ENCODE measurements at regions not wholly inside any gene's neighbourhood (a gene's known extent, or its start where the extent isn't known, plus 50 kb on each side); places are given as distances from the start of the nearest gene placed in this dataset.

- TF ChIP-seq, protein P1, sequence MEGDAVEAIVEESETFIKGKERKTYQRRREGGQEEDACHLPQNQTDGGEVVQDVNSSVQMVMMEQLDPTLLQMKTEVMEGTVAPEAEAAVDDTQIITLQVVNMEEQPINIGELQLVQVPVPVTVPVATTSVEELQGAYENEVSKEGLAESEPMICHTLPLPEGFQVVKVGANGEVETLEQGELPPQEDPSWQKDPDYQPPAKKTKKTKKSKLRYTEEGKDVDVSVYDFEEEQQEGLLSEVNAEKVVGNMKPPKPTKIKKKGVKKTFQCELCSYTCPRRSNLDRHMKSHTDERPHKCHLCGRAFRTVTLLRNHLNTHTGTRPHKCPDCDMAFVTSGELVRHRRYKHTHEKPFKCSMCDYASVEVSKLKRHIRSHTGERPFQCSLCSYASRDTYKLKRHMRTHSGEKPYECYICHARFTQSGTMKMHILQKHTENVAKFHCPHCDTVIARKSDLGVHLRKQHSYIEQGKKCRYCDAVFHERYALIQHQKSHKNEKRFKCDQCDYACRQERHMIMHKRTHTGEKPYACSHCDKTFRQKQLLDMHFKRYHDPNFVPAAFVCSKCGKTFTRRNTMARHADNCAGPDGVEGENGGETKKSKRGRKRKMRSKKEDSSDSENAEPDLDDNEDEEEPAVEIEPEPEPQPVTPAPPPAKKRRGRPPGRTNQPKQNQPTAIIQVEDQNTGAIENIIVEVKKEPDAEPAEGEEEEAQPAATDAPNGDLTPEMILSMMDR (IDR thresholded peaks at IDR 0.05; ENCODE audit: extremely low read depth, insufficient read depth, missing control alignments): no peak
- DNase-seq (ENCODE audit: low spot score): no peak
- in situ Hi-C loops (cut with MboI; ENCODE audit: low pct_unique_long_range_greater_than_20kb, low sequenced_read_pairs, unreplicated experiment): no loop called here
Measured at GRCh38 chr16:26992666-26993349, 73.9 kb upstream of the C16orf82 start.

DNA sequence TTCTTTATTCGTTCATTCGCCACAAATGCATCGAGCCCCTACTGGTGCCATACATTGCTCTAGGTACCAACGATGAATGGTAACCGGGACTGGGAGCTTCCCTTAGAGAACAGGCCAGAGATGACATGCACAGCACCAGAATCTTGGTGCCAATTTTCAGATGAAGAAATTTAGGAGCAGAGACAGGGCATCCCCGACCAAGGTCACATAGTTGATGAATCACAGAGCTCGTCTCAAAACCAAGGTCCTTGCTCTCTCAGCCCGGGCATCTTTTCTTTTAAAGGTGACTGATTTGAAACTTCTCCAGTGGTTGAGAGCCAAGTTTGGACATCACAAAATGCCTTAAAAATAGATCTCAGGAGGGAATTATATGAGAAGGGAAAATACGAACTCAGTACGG lies 73.2 kb upstream of the C16orf82 start:
- in situ Hi-C loops (cut with MboI; ENCODE audit: low pct_unique_long_range_greater_than_20kb, low sequenced_read_pairs, unreplicated experiment): no loop called here
- TF ChIP-seq, protein P1 (IDR thresholded peaks at IDR 0.05; ENCODE audit: extremely low read depth, insufficient read depth, missing control alignments): no peak
- no peak for DNase-seq (ENCODE audit: low spot score)

- TF ChIP-seq, protein P1 (IDR thresholded peaks at IDR 0.05; ENCODE audit: extremely low read depth, insufficient read depth, missing control alignments): no peak
Measured at GRCh38 chr16:26993963-26994362, 72.8 kb upstream of the C16orf82 start.

GRCh38 chr16:26995522-26995921 lies 71.2 kb upstream of the C16orf82 start:
- in situ Hi-C loops (cut with MboI; ENCODE audit: low pct_unique_long_range_greater_than_20kb, low sequenced_read_pairs, unreplicated experiment): no loop called here
- TF ChIP-seq, protein P1 (IDR thresholded peaks at IDR 0.05; ENCODE audit: extremely low read depth, insufficient read depth, missing control alignments): no peak
- no peak for DNase-seq (ENCODE audit: low spot score)

More at GRCh38 chr16:26993963-26994362, 72.8 kb upstream of the C16orf82 start:
- in situ Hi-C loops (cut with MboI; ENCODE audit: low pct_unique_long_range_greater_than_20kb, low sequenced_read_pairs, unreplicated experiment): no loop called here
- no peak for DNase-seq (ENCODE audit: low spot score)

DNA sequence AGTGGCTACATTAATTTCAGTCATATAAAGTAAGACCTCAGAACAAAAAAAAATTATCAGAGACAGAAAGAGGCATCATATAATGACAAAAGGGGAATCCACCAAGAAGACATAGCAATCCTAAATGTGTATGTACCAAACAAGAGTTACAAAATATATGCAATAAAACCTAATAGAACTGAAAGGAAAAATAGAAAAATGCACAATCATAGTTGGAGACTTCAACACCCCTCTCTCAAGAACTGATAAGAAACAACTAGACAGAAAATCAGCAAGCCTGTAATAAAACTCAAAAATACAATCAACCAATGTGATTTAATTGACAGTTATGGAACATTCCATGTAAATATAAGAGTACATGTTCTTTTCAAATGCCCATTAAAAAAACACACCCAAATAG lies 61.3 kb upstream of the C16orf82 start:
- in situ Hi-C loops (cut with MboI; ENCODE audit: low pct_unique_long_range_greater_than_20kb, low sequenced_read_pairs, unreplicated experiment): no loop called here
- TF ChIP-seq, protein P1 (IDR thresholded peaks at IDR 0.05; ENCODE audit: extremely low read depth, insufficient read depth, missing control alignments): no peak
- DNase-seq (ENCODE audit: low spot score): no peak

All from GM13977 (cell line).